ENCODE measurements at regions not wholly inside any gene's neighbourhood (a gene's known extent, or its start where the extent isn't known, plus 50 kb on each side); places are given as distances from the start of the nearest gene placed in this dataset.
"Not testable (repeated sequence)": the region's sequence is repeated elsewhere in the genome, so short reads cannot be mapped to it uniquely, and the experiment has no call there.

GRCh38 chr7:123327661-123328060, 127.9 kb upstream of the SLC13A1 start:
- Histone ChIP-seq H3K27ac (no peak overlapping the region), H3K4me3 (no peak overlapping the region), H3K9me3 (peaks cover 0 to 48% (median 33%) of the 10 kb centered on the region in 8 donors), H3K4me1 (no peaks in the 10 kb centered on the region), H3K36me3 (no peaks in the 10 kb centered on the region), H3K27me3 (replicated peaks in 1 of 7) (no peaks in the 10 kb centered on the region)
- TF ChIP-seq POLR2A (IDR thresholded peaks at IDR 0.05) (no peak), POLR2AphosphoS5 (IDR thresholded peaks at IDR 0.05) (no peak)
- TF ChIP-seq, protein P1, sequence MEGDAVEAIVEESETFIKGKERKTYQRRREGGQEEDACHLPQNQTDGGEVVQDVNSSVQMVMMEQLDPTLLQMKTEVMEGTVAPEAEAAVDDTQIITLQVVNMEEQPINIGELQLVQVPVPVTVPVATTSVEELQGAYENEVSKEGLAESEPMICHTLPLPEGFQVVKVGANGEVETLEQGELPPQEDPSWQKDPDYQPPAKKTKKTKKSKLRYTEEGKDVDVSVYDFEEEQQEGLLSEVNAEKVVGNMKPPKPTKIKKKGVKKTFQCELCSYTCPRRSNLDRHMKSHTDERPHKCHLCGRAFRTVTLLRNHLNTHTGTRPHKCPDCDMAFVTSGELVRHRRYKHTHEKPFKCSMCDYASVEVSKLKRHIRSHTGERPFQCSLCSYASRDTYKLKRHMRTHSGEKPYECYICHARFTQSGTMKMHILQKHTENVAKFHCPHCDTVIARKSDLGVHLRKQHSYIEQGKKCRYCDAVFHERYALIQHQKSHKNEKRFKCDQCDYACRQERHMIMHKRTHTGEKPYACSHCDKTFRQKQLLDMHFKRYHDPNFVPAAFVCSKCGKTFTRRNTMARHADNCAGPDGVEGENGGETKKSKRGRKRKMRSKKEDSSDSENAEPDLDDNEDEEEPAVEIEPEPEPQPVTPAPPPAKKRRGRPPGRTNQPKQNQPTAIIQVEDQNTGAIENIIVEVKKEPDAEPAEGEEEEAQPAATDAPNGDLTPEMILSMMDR (IDR thresholded peaks at IDR 0.05 in 8 of 11, conservative IDR thresholded peaks at IDR 0.05 in 3 of 11), result no peak
- WGBS, 5 donors, result 77 to 96% (median 80%) methylated on average over 1 of the region's 1 CpG
- no peak for DNase-seq
- intact Hi-C loops (cut with DNase I; ENCODE audit: low total_unique reads), result no loop called here

DNA sequence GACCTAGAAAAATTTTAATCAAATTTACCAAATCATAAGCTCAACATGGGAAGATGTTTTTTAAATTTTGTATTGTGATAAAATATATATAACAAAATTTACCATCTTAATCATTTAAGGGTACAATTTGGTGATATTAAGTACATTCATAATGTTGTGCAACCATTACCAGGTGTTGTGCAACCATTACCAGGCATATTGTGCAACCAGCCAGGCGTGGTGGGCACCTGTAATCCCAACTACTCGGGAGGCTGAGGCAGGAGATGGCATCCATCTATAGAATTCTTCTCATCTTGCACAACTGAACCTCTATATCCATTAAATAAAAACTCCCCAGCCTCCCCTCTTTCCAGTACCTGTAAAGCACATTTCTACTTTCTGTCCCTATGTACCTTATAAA, 124.5 kb upstream of the SLC13A1 start:
- no peak for DNase-seq
- H3K9me3 ChIP-seq, result peaks cover 0 to 51% (median 31%) of the 10 kb centered on the region in 8 donors
- intact Hi-C loops (cut with DNase I; ENCODE audit: low total_unique reads), result no loop called here
- WGBS, 5 donors, result 38 to 60% (median 53%) methylated on average over 2 of the region's 2 CpGs
- TF ChIP-seq POLR2A (IDR thresholded peaks at IDR 0.05) (no peak), POLR2AphosphoS5 (IDR thresholded peaks at IDR 0.05) (no peak)
- TF ChIP-seq, protein P1 (IDR thresholded peaks at IDR 0.05 in 8 of 11, conservative IDR thresholded peaks at IDR 0.05 in 3 of 11), result no peak
- H3K27me3 ChIP-seq (replicated peaks in 1 of 7), result no peaks in the 10 kb centered on the region
- H3K27ac ChIP-seq, result no peak overlapping the region
- H3K36me3 ChIP-seq, result no peaks in the 10 kb centered on the region
- no peaks in the 10 kb centered on the region for H3K4me1 ChIP-seq
- no peak overlapping the region for H3K4me3 ChIP-seq

DNA sequence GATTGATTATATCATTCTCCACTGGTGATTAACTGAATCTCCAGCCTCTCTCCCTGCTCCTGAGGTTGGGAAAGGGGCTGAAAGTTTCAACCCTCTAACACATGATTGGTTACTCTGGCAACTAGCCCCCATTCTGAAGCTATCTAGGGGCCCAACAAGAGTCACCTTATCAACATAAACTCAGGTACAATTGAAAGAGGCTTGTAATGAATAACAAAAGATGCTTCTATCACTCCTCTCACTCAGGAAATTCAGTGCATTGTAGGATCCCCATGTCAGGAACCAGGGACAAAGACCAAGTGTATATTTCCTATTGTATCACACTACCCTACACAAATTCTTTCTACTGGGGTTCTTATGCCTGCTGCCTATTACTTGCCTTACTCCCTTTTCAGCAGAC, 123.9 kb upstream of the SLC13A1 start:
- no peaks in the 10 kb centered on the region for H3K27me3 ChIP-seq (replicated peaks in 1 of 7)
- no peaks in the 10 kb centered on the region for H3K4me1 ChIP-seq
- intact Hi-C loops (cut with DNase I; ENCODE audit: low total_unique reads), result no loop called here
- DNase-seq, result no peak
- H3K27ac ChIP-seq, result no peak overlapping the region
- no peak overlapping the region for H3K4me3 ChIP-seq
- no peaks in the 10 kb centered on the region for H3K36me3 ChIP-seq
- H3K9me3 ChIP-seq, result peaks cover 0 to 51% (median 31%) of the 10 kb centered on the region in 8 donors
- TF ChIP-seq POLR2A (IDR thresholded peaks at IDR 0.05) (no peak), POLR2AphosphoS5 (IDR thresholded peaks at IDR 0.05) (no peak)
- TF ChIP-seq, protein P1 (IDR thresholded peaks at IDR 0.05 in 8 of 11, conservative IDR thresholded peaks at IDR 0.05 in 3 of 11), result no peak

- intact Hi-C loops (cut with DNase I; ENCODE audit: low total_unique reads); H3K27me3 ChIP-seq (replicated peaks in 1 of 7); H3K4me1 ChIP-seq; H3K4me3 ChIP-seq; DNase-seq; H3K27ac ChIP-seq; H3K36me3 ChIP-seq: not testable (repeated sequence)
- WGBS, 5 donors, result 60 to 75% (median 68%) methylated on average over 5 of the region's 5 CpGs
- peaks cover 0 to 51% (median 31%) of the 10 kb centered on the region in 8 donors for H3K9me3 ChIP-seq
These were observed 121.8 kb upstream of the SLC13A1 start for GRCh38 chr7:123321578-123321977.

GRCh38 chr7:123319911-123320310, 120.1 kb upstream of the SLC13A1 start:
- TF ChIP-seq, protein P1 (IDR thresholded peaks at IDR 0.05 in 8 of 11, conservative IDR thresholded peaks at IDR 0.05 in 3 of 11), result no peak
- TF ChIP-seq POLR2A (IDR thresholded peaks at IDR 0.05), result no peak
- no peak for TF ChIP-seq POLR2AphosphoS5 (IDR thresholded peaks at IDR 0.05)
- WGBS, 5 donors, result 64 to 85% (median 77%) methylated on average over 3 of the region's 3 CpGs
- Histone ChIP-seq H3K9me3 (peaks cover 0 to 49% (median 31%) of the 10 kb centered on the region in 8 donors), H3K4me1 (no peaks in the 10 kb centered on the region), H3K4me3 (no peak overlapping the region), H3K27ac (no peak overlapping the region), H3K27me3 (replicated peaks in 1 of 7) (no peaks in the 10 kb centered on the region), H3K36me3 (no peaks in the 10 kb centered on the region)
- no peak for DNase-seq
- intact Hi-C loops (cut with DNase I; ENCODE audit: low total_unique reads), result no loop called here

Data from spleen (tissue), 11 donors.